Vagina (tissue), 2 donors: ENCODE measurements at regions not wholly inside any gene's neighbourhood (a gene's known extent, or its start where the extent isn't known, plus 50 kb on each side); places are given as distances from the start of the nearest gene placed in this dataset.

ENCODE experiments used
- POLR2A ChIP-seq, 2 donors: fragments of 450-650 bp; IDR thresholded peaks; one replicate each; pipeline ENCODE4 v1.6.1; 2017; ENCODE audit warnings: antibody characterized with exemption in 2 of 2, mild to moderate bottlenecking in 2 of 2, moderate library complexity in 2 of 2
- POLR2AphosphoS5 ChIP-seq, 2 donors: sonication (generic); formaldehyde crosslinking; IDR thresholded peaks; one replicate each; pipeline ENCODE4 v1.9.0; 2017; ENCODE audit warnings: antibody characterized with exemption in 2 of 2, mild to moderate bottlenecking in 2 of 2, low read depth in 1 of 2; ENCODE audit not compliant: insufficient read depth in 1 of 2
- TF ChIP-seq, protein P1 (sequence below), 3 experiments: fragments of 450-650 bp in 2 of 3; fragments of 200-600 bp in 1 of 3; sonication (generic) in 1 of 3; IDR thresholded peaks; one replicate each; pipeline ENCODE4 v1.5.1; 2017 to 2019; ENCODE audit warnings: antibody characterized with exemption in 3 of 3, mild to moderate bottlenecking in 2 of 3, moderate library complexity in 2 of 3

- TF ChIP-seq, protein P1, sequence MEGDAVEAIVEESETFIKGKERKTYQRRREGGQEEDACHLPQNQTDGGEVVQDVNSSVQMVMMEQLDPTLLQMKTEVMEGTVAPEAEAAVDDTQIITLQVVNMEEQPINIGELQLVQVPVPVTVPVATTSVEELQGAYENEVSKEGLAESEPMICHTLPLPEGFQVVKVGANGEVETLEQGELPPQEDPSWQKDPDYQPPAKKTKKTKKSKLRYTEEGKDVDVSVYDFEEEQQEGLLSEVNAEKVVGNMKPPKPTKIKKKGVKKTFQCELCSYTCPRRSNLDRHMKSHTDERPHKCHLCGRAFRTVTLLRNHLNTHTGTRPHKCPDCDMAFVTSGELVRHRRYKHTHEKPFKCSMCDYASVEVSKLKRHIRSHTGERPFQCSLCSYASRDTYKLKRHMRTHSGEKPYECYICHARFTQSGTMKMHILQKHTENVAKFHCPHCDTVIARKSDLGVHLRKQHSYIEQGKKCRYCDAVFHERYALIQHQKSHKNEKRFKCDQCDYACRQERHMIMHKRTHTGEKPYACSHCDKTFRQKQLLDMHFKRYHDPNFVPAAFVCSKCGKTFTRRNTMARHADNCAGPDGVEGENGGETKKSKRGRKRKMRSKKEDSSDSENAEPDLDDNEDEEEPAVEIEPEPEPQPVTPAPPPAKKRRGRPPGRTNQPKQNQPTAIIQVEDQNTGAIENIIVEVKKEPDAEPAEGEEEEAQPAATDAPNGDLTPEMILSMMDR (IDR thresholded peaks at IDR 0.05) = no peak
- TF ChIP-seq POLR2A (IDR thresholded peaks at IDR 0.05) (no peak), POLR2AphosphoS5 (IDR thresholded peaks at IDR 0.05; ENCODE audit: insufficient read depth in 1 of 2, low read depth in 1 of 2) (no peak)
Measured at GRCh38 chr2:128551435-128551834, 232.8 kb upstream of the HS6ST1 start.
